NCI-H2227 (cell line): ENCODE measurements at regions not wholly inside any gene's neighbourhood (a gene's known extent, or its start where the extent isn't known, plus 50 kb on each side); places are given as distances from the start of the nearest gene placed in this dataset.

ENCODE experiments used
- DNase-seq: peaks from one replicate; lab custom pipeline; 2025; ENCODE audit not compliant: unreplicated experiment; lab: John Stamatoyannopoulos, UW

GRCh38 chr5:96140496-96140895 is 178.8 kb upstream of the ELL2 start:
- no peak for DNase-seq

- no peak for DNase-seq
These were observed 178.4 kb upstream of the ELL2 start for GRCh38 chr5:96140084-96140483.

- no peak for DNase-seq
These were observed 173.2 kb upstream of the ELL2 start for GRCh38 chr5:96134886-96135285.

- no peak for DNase-seq
These were observed 171.9 kb upstream of the ELL2 start for GRCh38 chr5:96133341-96134079.

- DNase-seq = no peak
These were observed 167.6 kb upstream of the ELL2 start for GRCh38 chr5:96129276-96129675.

- DNase-seq = no peak
These were observed 166.7 kb upstream of the ELL2 start for GRCh38 chr5:96128204-96128864.

- DNase-seq = no peak
These were observed 165.9 kb upstream of the ELL2 start for GRCh38 chr5:96127538-96127937.

GRCh38 chr5:96125231-96125891 is 163.7 kb upstream of the ELL2 start:
- DNase-seq = no peak

GRCh38 chr5:96124589-96124988 is 162.9 kb upstream of the ELL2 start:
- no peak for DNase-seq

- DNase-seq = no peak
These were observed 161.8 kb upstream of the ELL2 start for GRCh38 chr5:96123418-96123817.

GRCh38 chr5:96121364-96121763 is 159.7 kb upstream of the ELL2 start:
- DNase-seq = no peak

GRCh38 chr5:96120120-96120519 is 158.5 kb upstream of the ELL2 start:
- DNase-seq = no peak

GRCh38 chr5:96117771-96118651 is 156.4 kb upstream of the ELL2 start:
- DNase-seq = no peak

- no peak for DNase-seq
These were observed 153.6 kb upstream of the ELL2 start for GRCh38 chr5:96115147-96115807.

- DNase-seq = no peak
These were observed 153.1 kb upstream of the ELL2 start for GRCh38 chr5:96114736-96115135.

- DNase-seq = no peak
These were observed 151.7 kb upstream of the ELL2 start for GRCh38 chr5:96113170-96113939.

- DNase-seq = no peak
These were observed 151.1 kb upstream of the ELL2 start for GRCh38 chr5:96112703-96113102.

- no peak for DNase-seq
These were observed 150.5 kb upstream of the ELL2 start for GRCh38 chr5:96112123-96112670.

GRCh38 chr5:96111080-96111756 is 149.6 kb upstream of the ELL2 start:
- no peak for DNase-seq
